Activated CD4-positive, alpha-beta memory T cell treated with anti-CD3 and anti-CD28 coated beads for 36 hours (primary cell): ENCODE measurements at regions not wholly inside any gene's neighbourhood (a gene's known extent, or its start where the extent isn't known, plus 50 kb on each side); places are given as distances from the start of the nearest gene placed in this dataset.
"Not testable (repeated sequence)": the region's sequence is repeated elsewhere in the genome, so short reads cannot be mapped to it uniquely, and the experiment has no call there.

Source experiments
- CTCF ChIA-PET: fragments of 350-600 bp; sonication (Branson Sonifier 250); formaldehyde crosslinking; loops from one replicate; lab custom pipeline; 2021; ENCODE audit warnings: antibody characterized with exemption, inconsistent platforms; lab: Charles Lee
- POLR2A ChIA-PET: fragments of 350-600 bp; sonication (Branson Sonifier 250); formaldehyde crosslinking; loops from one replicate; lab custom pipeline; 2021; ENCODE audit warnings: antibody characterized with exemption; lab: Charles Lee
- DNase-seq: peaks from one replicate; pipeline ENCODE4 v3.0.0-alpha.2; 2020
- H3K27ac Mint-ChIP-seq: one replicate; pipeline ENCODE4 v1.8.0; 2021; ENCODE audit warnings: mixed read lengths
- H3K27me3 Mint-ChIP-seq: one replicate; pipeline ENCODE4 v1.8.0; 2021; ENCODE audit warnings: mixed read lengths
- H3K36me3 Mint-ChIP-seq: one replicate; pipeline ENCODE4 v1.8.0; 2021; ENCODE audit warnings: mixed read lengths
- H3K4me1 Mint-ChIP-seq: one replicate; pipeline ENCODE4 v1.8.0; 2021; ENCODE audit warnings: low read depth, mixed read lengths
- H3K4me3 Mint-ChIP-seq: one replicate; pipeline ENCODE4 v1.8.0; 2021; ENCODE audit warnings: mild to moderate bottlenecking, mixed read lengths
- H3K9me3 Mint-ChIP-seq: one replicate; pipeline ENCODE4 v1.8.0; 2021; ENCODE audit warnings: mixed read lengths
- intact Hi-C: fragments of 100-400 bp; cut with micrococcal nuclease; formaldehyde crosslinking; loops from one replicate; pipeline ENCODE4 v1.15.1; 2023

DNA sequence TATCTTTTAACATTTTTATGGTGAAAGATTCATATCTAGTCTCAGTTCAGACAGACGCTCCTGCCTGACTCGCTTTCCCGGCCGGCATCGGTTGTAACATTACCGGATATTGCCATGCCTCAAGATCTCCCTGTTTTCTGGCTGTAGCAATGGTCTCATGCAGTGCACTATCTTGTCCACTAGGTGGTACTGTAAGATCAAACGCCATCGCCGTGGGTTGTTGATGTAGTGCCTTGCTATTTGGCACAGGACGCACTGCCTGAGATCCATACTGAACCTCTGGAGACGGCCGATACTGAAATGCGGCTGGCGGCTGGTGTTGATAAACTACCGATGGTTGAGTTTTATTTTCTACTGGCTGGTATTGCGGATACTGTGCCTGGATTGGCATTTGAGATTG, 75.9 kb upstream of the ZNF195 start:
- DNase-seq: peak; percentile 74
- H3K36me3 Mint-ChIP-seq, H3K9me3 Mint-ChIP-seq, POLR2A ChIA-PET, H3K4me1 Mint-ChIP-seq, CTCF ChIA-PET, H3K27ac Mint-ChIP-seq: not testable (repeated sequence)
- Mint-ChIP-seq H3K27me3 (peaks cover 15% of the 10 kb centered on the region), H3K4me3 (peak overlapping the region; percentile 54)
- intact Hi-C loops: loop anchor here (5.0 kb wide), 1 partner anchor 152 kb away; no protein-coding TSS in a partner anchor

GRCh38 chr11:3453596-3454256, 74.8 kb upstream of the ZNF195 start:
- H3K9me3 Mint-ChIP-seq, H3K4me1 Mint-ChIP-seq, POLR2A ChIA-PET, H3K27ac Mint-ChIP-seq, H3K36me3 Mint-ChIP-seq, H3K4me3 Mint-ChIP-seq, DNase-seq: not testable (repeated sequence)
- intact Hi-C loops: loop anchor here (5.0 kb wide), 1 partner anchor 154 kb away; no protein-coding TSS in a partner anchor
- peaks cover 15% of the 10 kb centered on the region for H3K27me3 Mint-ChIP-seq
- CTCF ChIA-PET: interaction anchor here (0.7 to 0.9 kb wide), 2 partner anchors 22 to 127 kb away, joined by 3 read pairs; no protein-coding TSS in a partner anchor

DNA sequence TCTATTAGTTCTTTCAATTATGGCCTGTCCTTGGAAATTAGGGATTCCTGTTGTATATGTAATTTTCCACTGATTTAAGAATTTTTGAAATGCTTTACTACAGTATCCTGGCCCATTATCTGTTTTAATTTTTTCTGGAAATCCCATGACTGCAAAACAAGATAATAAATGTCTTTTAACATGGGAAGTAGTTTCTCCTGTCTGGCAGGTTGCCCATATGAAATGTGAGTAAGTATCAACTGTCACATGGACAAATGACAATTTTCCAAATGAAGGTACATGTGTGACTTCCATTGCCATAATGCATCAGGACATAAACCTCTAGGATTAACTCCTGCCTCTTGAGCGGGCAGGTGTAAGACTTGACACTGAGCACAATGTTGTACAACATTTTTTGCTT, 71.9 kb upstream of the ZNF195 start:
- intact Hi-C loops: loop anchor here (5.0 kb wide), 1 partner anchor 156 kb away; no protein-coding TSS in a partner anchor
- POLR2A ChIA-PET, H3K9me3 Mint-ChIP-seq, H3K36me3 Mint-ChIP-seq, DNase-seq, CTCF ChIA-PET, H3K27ac Mint-ChIP-seq, H3K4me1 Mint-ChIP-seq, H3K4me3 Mint-ChIP-seq: not testable (repeated sequence)
- peaks cover 12% of the 10 kb centered on the region for H3K27me3 Mint-ChIP-seq

GRCh38 chr11:3445535-3445934, 66.6 kb upstream of the ZNF195 start:
- CTCF ChIA-PET, H3K36me3 Mint-ChIP-seq, intact Hi-C loops, H3K4me1 Mint-ChIP-seq, POLR2A ChIA-PET, H3K4me3 Mint-ChIP-seq, H3K27ac Mint-ChIP-seq, H3K9me3 Mint-ChIP-seq, DNase-seq: not testable (repeated sequence)
- H3K27me3 Mint-ChIP-seq: peaks cover 18% of the 10 kb centered on the region

- H3K27me3 Mint-ChIP-seq: peaks cover 19% of the 10 kb centered on the region
- DNase-seq, CTCF ChIA-PET, H3K4me1 Mint-ChIP-seq, H3K27ac Mint-ChIP-seq, intact Hi-C loops, H3K9me3 Mint-ChIP-seq, POLR2A ChIA-PET, H3K4me3 Mint-ChIP-seq, H3K36me3 Mint-ChIP-seq: not testable (repeated sequence)
These were observed 65.4 kb upstream of the ZNF195 start for GRCh38 chr11:3444420-3444744.

GRCh38 chr11:3443700-3444419, 64.9 kb upstream of the ZNF195 start:
- DNase-seq, H3K4me1 Mint-ChIP-seq, CTCF ChIA-PET, H3K9me3 Mint-ChIP-seq, H3K27ac Mint-ChIP-seq, intact Hi-C loops, H3K4me3 Mint-ChIP-seq, POLR2A ChIA-PET, H3K36me3 Mint-ChIP-seq: not testable (repeated sequence)
- H3K27me3 Mint-ChIP-seq: peaks cover 21% of the 10 kb centered on the region

DNA sequence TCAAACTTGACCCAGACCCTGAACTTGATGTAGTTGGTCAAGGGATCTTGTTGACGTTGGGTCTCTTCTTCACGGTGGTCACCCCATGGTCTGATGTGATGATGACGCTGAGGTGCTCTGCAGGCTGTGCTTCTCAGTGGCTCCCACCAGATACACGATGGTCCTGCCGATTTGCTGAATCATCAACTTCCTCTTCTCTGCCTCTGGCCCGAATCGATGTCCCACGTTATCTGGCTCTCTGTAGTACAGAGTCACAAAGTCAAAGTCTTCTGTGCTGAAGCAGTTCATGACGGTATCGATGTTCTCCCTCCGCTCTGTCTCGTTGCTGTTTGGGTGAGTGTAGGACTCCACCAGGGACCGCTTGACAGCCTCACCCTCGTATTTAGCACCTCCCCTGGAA, 58.5 kb upstream of the ZNF195 start:
- H3K4me3 Mint-ChIP-seq, POLR2A ChIA-PET, CTCF ChIA-PET, H3K4me1 Mint-ChIP-seq, DNase-seq, H3K27ac Mint-ChIP-seq, H3K36me3 Mint-ChIP-seq, H3K27me3 Mint-ChIP-seq, H3K9me3 Mint-ChIP-seq, intact Hi-C loops: not testable (repeated sequence)

GRCh38 chr11:3434976-3435375, 56.0 kb upstream of the ZNF195 start:
- intact Hi-C loops: no loop called here
- H3K4me3 Mint-ChIP-seq: no peak overlapping the region
- H3K36me3 Mint-ChIP-seq: no peaks in the 10 kb centered on the region
- no peaks in the 10 kb centered on the region for H3K4me1 Mint-ChIP-seq
- DNase-seq: no peak
- H3K27ac Mint-ChIP-seq: no peak overlapping the region
- peaks cover 5% of the 10 kb centered on the region for H3K27me3 Mint-ChIP-seq
- CTCF ChIA-PET: interaction anchor here (0.6 to 1.5 kb wide), 2 partner anchors 18 to 347 kb away, joined by 3 to 4 read pairs; no protein-coding TSS in a partner anchor
- POLR2A ChIA-PET: no interaction called here
- no peaks in the 10 kb centered on the region for H3K9me3 Mint-ChIP-seq

- DNase-seq, CTCF ChIA-PET, H3K9me3 Mint-ChIP-seq, intact Hi-C loops, H3K4me1 Mint-ChIP-seq, H3K27me3 Mint-ChIP-seq, POLR2A ChIA-PET, H3K36me3 Mint-ChIP-seq, H3K27ac Mint-ChIP-seq, H3K4me3 Mint-ChIP-seq: not testable (repeated sequence)
These were observed 50.2 kb upstream of the ZNF195 start for GRCh38 chr11:3429191-3429590.
